IMR-90 (cell line): ENCODE measurements at regions not wholly inside any gene's neighbourhood (a gene's known extent, or its start where the extent isn't known, plus 50 kb on each side); places are given as distances from the start of the nearest gene placed in this dataset.

Experiments used
- ATAC-seq: fragments of 200-7000 bp; cut with Tn5 transposase; 2 replicates; pipeline ENCODE4 v1.9.1; 2020; ENCODE audit warnings: low read depth, mild to moderate bottlenecking, moderate library complexity
- BruUV-seq: library from RNA; stranded (reverse); fragments of 400-500 nt; replicated peaks from 2 replicates; lab custom pipeline; 2021; lab: Mats Ljungman, UMichigan
- CTCF ChIA-PET: fragments of 300-600 bp; formaldehyde crosslinking; extraction: SDS; loops from one replicate; lab custom pipeline; 2021; ENCODE audit warnings: antibody characterized with exemption; lab: Yijun Ruan, JAX
- POLR2A ChIA-PET: fragments of 300-600 bp; sonication (Branson Sonifier 250); formaldehyde crosslinking; loops from one replicate; lab custom pipeline; 2022; ENCODE audit warnings: antibody characterized with exemption; ENCODE audit not compliant: unreplicated experiment; lab: Charles Lee
- DNase-seq: peaks from one replicate; pipeline ENCODE4 v3.0.0; 2013
- H2AFZ ChIP-seq: replicated peaks from 2 replicates; pipeline ENCODE3; 2013; ENCODE audit warnings: low read length, mild to moderate bottlenecking; ENCODE audit not compliant: poor library complexity
- H2AK5ac ChIP-seq: 2 replicates; pipeline ENCODE4 v1.6.1; 2013; ENCODE audit warnings: low read depth, low read length, inconsistent platforms
- H2AK9ac ChIP-seq: replicated peaks from 2 replicates; pipeline ENCODE3; 2013; ENCODE audit warnings: mild to moderate bottlenecking, low read depth, low read length, moderate library complexity; ENCODE audit not compliant: poor library complexity
- H2BK120ac ChIP-seq: 2 replicates; pipeline ENCODE4 v1.6.1; 2013; ENCODE audit warnings: low read depth, low read length, inconsistent platforms
- H2BK15ac ChIP-seq: 3 replicates; pipeline ENCODE4 v1.6.1; 2013; ENCODE audit warnings: low read depth, low read length, inconsistent platforms
- H2BK20ac ChIP-seq: 2 replicates; pipeline ENCODE4 v1.6.1; 2013; ENCODE audit warnings: low read depth, mild to moderate bottlenecking, inconsistent platforms, low read length, moderate library complexity
- H2BK5ac ChIP-seq: 2 replicates; pipeline ENCODE4 v1.6.1; 2013; ENCODE audit warnings: mild to moderate bottlenecking, low read depth, low read length, inconsistent platforms; ENCODE audit not compliant: poor library complexity, severe bottlenecking
- H3K14ac ChIP-seq: replicated peaks from 2 replicates; pipeline ENCODE4 v1.6.1; 2013; ENCODE audit warnings: low read depth, low read length, inconsistent platforms
- H3K18ac ChIP-seq: 2 replicates; pipeline ENCODE4 v1.6.1; 2013; ENCODE audit warnings: low read depth, low read length, control low read depth
- H3K23ac ChIP-seq: 2 replicates; pipeline ENCODE4 v1.6.1; 2013; ENCODE audit warnings: low read depth, low read length, inconsistent platforms
- H3K27ac ChIP-seq: 2 replicates; pipeline ENCODE4 v1.5.1; 2013; ENCODE audit warnings: mild to moderate bottlenecking, control low read depth, low read length; ENCODE audit not compliant: insufficient read depth
- H3K27me3 ChIP-seq: 2 replicates; pipeline ENCODE4 v1.6.1; 2013; ENCODE audit warnings: low read length; ENCODE audit not compliant: control insufficient read depth, insufficient read depth
- H3K36me3 ChIP-seq: 2 replicates; pipeline ENCODE4 v1.6.1; 2013; ENCODE audit warnings: low read length, mixed read lengths; ENCODE audit not compliant: control insufficient read depth, insufficient read depth
- H3K4ac ChIP-seq: 2 replicates; pipeline ENCODE4 v1.6.1; 2013; ENCODE audit warnings: low read depth, low read length, inconsistent platforms
- H3K4me1 ChIP-seq: 2 replicates; pipeline ENCODE4 v1.6.1; 2013; ENCODE audit warnings: low read length, mixed read lengths; ENCODE audit not compliant: control insufficient read depth, insufficient read depth
- H3K4me2 ChIP-seq: 2 replicates; pipeline ENCODE4 v1.6.1; 2013; ENCODE audit warnings: low read depth, mild to moderate bottlenecking, control low read depth, low read length, moderate library complexity
- H3K4me3 ChIP-seq: 2 replicates; pipeline ENCODE4 v1.5.1; 2013; ENCODE audit warnings: low read depth, mild to moderate bottlenecking, control low read depth, low read length, moderate library complexity; ENCODE audit not compliant: insufficient read depth
- H3K56ac ChIP-seq: 2 replicates; pipeline ENCODE4 v1.6.1; 2013; ENCODE audit warnings: low read length, inconsistent platforms; ENCODE audit not compliant: insufficient read depth; ENCODE audit errors: extremely low read depth
- H3K79me1 ChIP-seq, 2 experiments: 2 replicates each; pipeline ENCODE4 v1.6.1; 2013; ENCODE audit warnings: low read length in 2 of 2, inconsistent platforms in 1 of 2, low read depth in 1 of 2
- H3K9ac ChIP-seq: 2 replicates; pipeline ENCODE4 v1.6.1; 2013; ENCODE audit warnings: low read depth, low read length, control low read depth
- H3K9me1 ChIP-seq: 2 replicates; pipeline ENCODE4 v1.6.1; 2013; ENCODE audit warnings: low read length, inconsistent platforms; ENCODE audit not compliant: insufficient read depth
- H3K9me3 ChIP-seq: 2 replicates; pipeline ENCODE4 v1.6.1; 2013; ENCODE audit warnings: low read length; ENCODE audit not compliant: control insufficient read depth, insufficient read depth
- H4K20me1 ChIP-seq: 2 replicates; pipeline ENCODE4 v1.6.1; 2013; ENCODE audit warnings: low read length, inconsistent platforms; ENCODE audit not compliant: insufficient read depth
- H4K5ac ChIP-seq: 2 replicates; pipeline ENCODE4 v1.6.1; 2013; ENCODE audit warnings: mild to moderate bottlenecking, low read depth, low read length, control low read depth
- H4K8ac ChIP-seq, 2 experiments: 2 replicates each; pipeline ENCODE4 v1.6.1; 2013; ENCODE audit warnings: low read depth in 2 of 2, low read length in 2 of 2, control low read depth in 1 of 2, inconsistent platforms in 1 of 2
- H4K91ac ChIP-seq: 2 replicates; pipeline ENCODE4 v1.6.1; 2013; ENCODE audit warnings: low read depth, low read length, inconsistent platforms; ENCODE audit not compliant: insufficient read depth
- BHLHE40 ChIP-seq: fragments of 150-350 bp; IDR thresholded peaks from 2 replicates; pipeline ENCODE4 v1.6.1; 2016; ENCODE audit warnings: mild to moderate bottlenecking, low read depth, low read length
- CEBPB ChIP-seq: IDR thresholded peaks from 2 replicates; pipeline ENCODE4 v1.6.1; 2012; ENCODE audit warnings: low read depth, low read length, improper control_type of control experiment
- CHD1 ChIP-seq: IDR thresholded peaks from 2 replicates; pipeline ENCODE4 v1.6.1; 2012; ENCODE audit warnings: low read depth, low read length, improper control_type of control experiment
- CTCF ChIP-seq: conservative IDR thresholded peaks from 2 replicates; pipeline ENCODE4 v1.5.1; 2012; ENCODE audit warnings: mild to moderate bottlenecking, low read depth, low read length, improper control_type of control experiment
- FOS ChIP-seq: fragments of 150-350 bp; IDR thresholded peaks from 2 replicates; pipeline ENCODE4 v1.6.1; 2016; ENCODE audit warnings: low read depth, low read length
- MAFK ChIP-seq: IDR thresholded peaks from 2 replicates; pipeline ENCODE4 v1.6.1; 2012; ENCODE audit warnings: low read depth, low read length, improper control_type of control experiment
- MAZ ChIP-seq: IDR thresholded peaks from 2 replicates; pipeline ENCODE4 v1.6.1; 2012; ENCODE audit warnings: low read depth, mild to moderate bottlenecking, low read length, improper control_type of control experiment, moderate library complexity, borderline replicate concordance
- MXI1 ChIP-seq: IDR thresholded peaks from 2 replicates; pipeline ENCODE4 v1.6.1; 2012; ENCODE audit warnings: low read depth, mild to moderate bottlenecking, low read length, moderate library complexity, borderline replicate concordance
- NFE2L2 ChIP-seq: fragments of 150-350 bp; IDR thresholded peaks from 2 replicates; pipeline ENCODE4 v1.6.1; 2016; ENCODE audit warnings: low read depth, mild to moderate bottlenecking, low read length
- POLR2A ChIP-seq: IDR thresholded peaks from 2 replicates; pipeline ENCODE4 v1.6.1; 2012; ENCODE audit warnings: mild to moderate bottlenecking, low read depth, low read length
- RAD21 ChIP-seq: IDR thresholded peaks from 2 replicates; pipeline ENCODE4 v1.6.1; 2012; ENCODE audit warnings: low read length, improper control_type of control experiment
- RCOR1 ChIP-seq: IDR thresholded peaks from 2 replicates; pipeline ENCODE4 v1.6.1; 2012; ENCODE audit warnings: mild to moderate bottlenecking, low read length, improper control_type of control experiment; ENCODE audit not compliant: insufficient replicate concordance
- RFX5 ChIP-seq: IDR thresholded peaks from 2 replicates; pipeline ENCODE4 v1.8.0; 2012; ENCODE audit warnings: low read depth, mild to moderate bottlenecking, low read length, moderate library complexity
- SMC3 ChIP-seq: fragments of 150-350 bp; IDR thresholded peaks from 2 replicates; pipeline ENCODE4 v1.6.1; 2016; ENCODE audit warnings: low read depth, mild to moderate bottlenecking, antibody characterized with exemption, low read length, moderate library complexity
- WGBS, 2 experiments: methylation state at CpG; one replicate each; pipeline versions ENCODE4 v1.1.5 to v1.1.7; 2013; ENCODE audit warnings: missing lambda C conversion rate in 2 of 2; ENCODE audit not compliant: insufficient read length in 1 of 2; ENCODE audit errors: extremely low coverage in 2 of 2; 5-methylcytosine and 5-hydroxymethylcytosine counted together
- dilution Hi-C: fragments of 300-500 bp; cut with HindIII; formaldehyde crosslinking; loops from one replicate; pipeline ENCODE4 v1.14.3; 2018; ENCODE audit warnings: low sequenced_read_pairs; ENCODE audit not compliant: unreplicated experiment
- in situ Hi-C: fragments of 300-500 bp; cut with MboI; formaldehyde crosslinking; loops from 3 replicates; pipeline ENCODE4 v1.14.3; 2019; ENCODE audit warnings: low sequenced_read_pairs, inconsistent platforms, mixed read lengths
- intact Hi-C: fragments of 100-400 bp; cut with micrococcal nuclease; formaldehyde crosslinking; loops from 2 replicates; pipeline ENCODE4 v1.10.0; 2022
- TF ChIP-seq, protein P1 (sequence below): fragments of 150-350 bp; IDR thresholded peaks from 2 replicates; pipeline ENCODE4 v1.6.1; 2017; ENCODE audit warnings: mild to moderate bottlenecking, antibody characterized with exemption, low read length, low read depth
- TF ChIP-seq, protein P2 (sequence below): fragments of 150-350 bp; IDR thresholded peaks from 2 replicates; pipeline ENCODE4 v1.6.1; 2016; ENCODE audit warnings: low read depth, mild to moderate bottlenecking, low read length, moderate library complexity, borderline replicate concordance

DNA sequence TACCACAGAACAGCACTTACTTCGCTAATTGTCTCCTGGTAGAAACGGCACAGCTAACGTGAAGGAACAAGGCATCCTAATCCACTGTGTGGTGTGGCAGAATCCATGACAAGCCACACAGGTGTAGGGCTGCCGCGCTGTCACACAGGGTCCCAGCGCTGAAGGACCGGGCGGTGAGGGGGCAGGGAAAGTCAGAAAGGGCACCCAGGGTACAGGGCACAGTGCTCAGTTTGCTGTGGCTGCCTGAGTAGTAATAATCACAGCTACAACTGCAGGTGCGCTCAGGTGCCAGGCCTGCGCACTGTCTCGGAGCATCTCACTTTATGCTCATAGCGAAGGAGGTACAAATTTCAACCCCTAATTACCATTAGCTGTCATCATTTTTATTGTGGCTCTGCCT lies 55.2 kb upstream of the CAB39 start:
- CTCF ChIA-PET, result no interaction called here

More for the DNA sequence above, 55.2 kb upstream of the CAB39 start:
- Histone ChIP-seq H3K9me1 (0 out of 2 replicates have a peak, but pooled peaks cover 2% of the 10 kb centered on the region), H4K5ac (no peak overlapping the region), H3K4me2 (no peak overlapping the region), H4K8ac (no peak overlapping the region), H3K9me3 (no peaks in the 10 kb centered on the region), H3K36me3 (no peaks in the 10 kb centered on the region), H2BK5ac (no peak overlapping the region), H3K79me1 (no peaks in the 10 kb centered on the region), H2BK20ac (no peak overlapping the region), H2AK5ac (no peak overlapping the region), H2AK9ac (peak overlapping the region; percentile 28), H3K14ac (no peak overlapping the region), H2BK15ac (no peak overlapping the region), H3K23ac (no peak overlapping the region), H3K56ac (no peak overlapping the region), H3K4me3 (no peak overlapping the region), H4K91ac (no peak overlapping the region), H2BK120ac (no peak overlapping the region), H2AFZ (no peak overlapping the region), H3K4ac (no peak overlapping the region), H3K9ac (no peak overlapping the region), H3K4me1 (no peaks in the 10 kb centered on the region), H4K20me1 (no peaks in the 10 kb centered on the region), H3K27ac (no peak overlapping the region), H3K18ac (no peak overlapping the region), H3K27me3 (no peaks in the 10 kb centered on the region)
- in situ Hi-C loops, result no loop called here
- no peak for ATAC-seq
- POLR2A ChIA-PET, result no interaction called here
- DNase-seq, result no peak
- TF ChIP-seq RAD21, result no peak
- TF ChIP-seq, protein P1, sequence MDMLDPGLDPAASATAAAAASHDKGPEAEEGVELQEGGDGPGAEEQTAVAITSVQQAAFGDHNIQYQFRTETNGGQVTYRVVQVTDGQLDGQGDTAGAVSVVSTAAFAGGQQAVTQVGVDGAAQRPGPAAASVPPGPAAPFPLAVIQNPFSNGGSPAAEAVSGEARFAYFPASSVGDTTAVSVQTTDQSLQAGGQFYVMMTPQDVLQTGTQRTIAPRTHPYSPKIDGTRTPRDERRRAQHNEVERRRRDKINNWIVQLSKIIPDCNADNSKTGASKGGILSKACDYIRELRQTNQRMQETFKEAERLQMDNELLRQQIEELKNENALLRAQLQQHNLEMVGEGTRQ, result no peak
- no peak for TF ChIP-seq POLR2A
- TF ChIP-seq CHD1, result no peak
- TF ChIP-seq MAFK, result no peak
- TF ChIP-seq CTCF, result no peak
- TF ChIP-seq BHLHE40, result no peak
- no peak for TF ChIP-seq MAZ
- no peak for TF ChIP-seq SMC3
- no peak for TF ChIP-seq RCOR1
- no peak for TF ChIP-seq FOS
- TF ChIP-seq, protein P2, sequence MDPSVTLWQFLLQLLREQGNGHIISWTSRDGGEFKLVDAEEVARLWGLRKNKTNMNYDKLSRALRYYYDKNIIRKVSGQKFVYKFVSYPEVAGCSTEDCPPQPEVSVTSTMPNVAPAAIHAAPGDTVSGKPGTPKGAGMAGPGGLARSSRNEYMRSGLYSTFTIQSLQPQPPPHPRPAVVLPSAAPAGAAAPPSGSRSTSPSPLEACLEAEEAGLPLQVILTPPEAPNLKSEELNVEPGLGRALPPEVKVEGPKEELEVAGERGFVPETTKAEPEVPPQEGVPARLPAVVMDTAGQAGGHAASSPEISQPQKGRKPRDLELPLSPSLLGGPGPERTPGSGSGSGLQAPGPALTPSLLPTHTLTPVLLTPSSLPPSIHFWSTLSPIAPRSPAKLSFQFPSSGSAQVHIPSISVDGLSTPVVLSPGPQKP, result no peak
- TF ChIP-seq RFX5, result no peak
- no peak for TF ChIP-seq NFE2L2
- no peak for TF ChIP-seq MXI1
- TF ChIP-seq CEBPB, result no peak
- no TSS peak for BruUV-seq
- intact Hi-C loops, result no loop called here
- 94% methylated on average over 6 of the region's 12 CpGs; no CpG with 5 or more reads in 1 of the 2 experiments for WGBS, 2 experiments
- dilution Hi-C loops, result no loop called here
